ENCODE measurements at regions not wholly inside any gene's neighbourhood (a gene's known extent, or its start where the extent isn't known, plus 50 kb on each side); places are given as distances from the start of the nearest gene placed in this dataset.

DNA sequence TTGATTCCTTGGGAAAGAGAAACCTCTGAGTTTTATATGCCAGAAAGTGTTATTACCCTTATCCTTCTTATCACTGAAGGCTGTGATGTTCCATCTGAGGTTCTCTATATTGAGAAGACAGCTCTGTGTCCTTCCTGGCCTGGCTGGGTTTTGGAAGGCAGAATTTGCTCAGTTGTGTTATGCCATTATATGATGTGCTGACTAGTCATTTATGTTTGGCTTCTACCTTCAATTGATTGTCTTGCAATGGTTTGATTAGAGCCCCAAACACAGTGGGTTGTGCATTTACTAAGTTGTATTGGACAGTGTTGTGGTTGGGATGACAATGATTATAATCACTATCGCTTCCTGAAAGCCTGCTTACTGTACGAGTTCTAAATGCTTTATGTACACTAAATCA is 265.7 kb downstream of the SNAPC1 start:
- Mint-ChIP-seq H3K27me3 (peaks cover 11 to 27% of the 10 kb centered on the region in 2 donors), H3K4me1 (ENCODE audit: low read depth in 2 of 2) (peaks cover 0 to 4% of the 10 kb centered on the region in 2 donors), H3K36me3 (no peaks in the 10 kb centered on the region), H3K27ac (no peak overlapping the region), H3K4me3 (no peak overlapping the region), H3K9me3 (no peaks in the 10 kb centered on the region)
- DNase-seq (ENCODE audit: low spot score) (no peak), ATAC-seq (no peak)

DNA sequence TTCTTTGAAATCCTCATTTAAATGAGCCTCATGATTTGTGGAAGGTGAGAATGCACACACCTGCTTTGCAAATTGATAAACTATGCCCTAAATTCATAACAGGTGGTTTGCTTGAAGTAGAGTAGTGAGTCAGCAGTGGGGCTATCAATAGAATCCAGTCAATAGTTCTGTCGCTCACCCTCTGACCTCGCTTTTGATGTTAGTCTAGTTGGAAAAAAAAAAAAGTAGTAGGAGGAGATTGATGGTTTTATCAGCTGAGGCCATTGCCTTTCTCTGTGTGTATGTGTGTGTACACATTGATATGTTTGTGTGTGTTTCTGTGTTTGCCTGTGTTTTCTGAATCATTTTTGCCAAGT is 267.3 kb downstream of the SNAPC1 start:
- peaks cover 9 to 21% of the 10 kb centered on the region in 2 donors for H3K27me3 Mint-ChIP-seq
- H3K9me3 Mint-ChIP-seq: no peaks in the 10 kb centered on the region
- H3K27ac Mint-ChIP-seq: no peak overlapping the region
- H3K36me3 Mint-ChIP-seq: peaks cover 5% of the 10 kb centered on the region
- H3K4me3 Mint-ChIP-seq: no peak overlapping the region
- H3K4me1 Mint-ChIP-seq (ENCODE audit: low read depth in 2 of 2): peaks cover 0 to 10% of the 10 kb centered on the region in 2 donors
- DNase-seq (ENCODE audit: low spot score) (no peak), ATAC-seq (no peak)

DNA sequence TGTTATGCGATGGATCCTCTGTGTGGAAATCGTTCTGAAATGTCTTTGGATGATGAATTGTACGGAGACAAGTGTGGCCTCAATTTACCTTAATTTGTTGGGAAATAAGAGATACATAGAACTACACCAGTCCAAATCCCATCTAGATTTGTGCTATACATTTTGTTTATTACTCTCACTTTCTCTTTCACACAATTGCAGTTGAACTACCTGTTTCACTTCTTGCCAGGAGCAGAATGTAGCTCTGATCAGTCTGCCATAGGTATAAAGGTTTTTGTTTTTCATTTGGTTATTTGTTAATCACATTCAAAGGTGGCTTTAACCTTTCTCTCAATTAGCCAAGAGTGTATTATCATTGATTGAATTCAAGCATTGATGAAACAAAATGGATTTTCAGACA is 268.2 kb downstream of the SNAPC1 start:
- ATAC-seq (no peak), DNase-seq (ENCODE audit: low spot score) (no peak)
- Mint-ChIP-seq H3K9me3 (no peaks in the 10 kb centered on the region), H3K27ac (no peak overlapping the region), H3K4me1 (ENCODE audit: low read depth in 2 of 2) (peaks cover 0 to 14% of the 10 kb centered on the region in 2 donors), H3K27me3 (peaks cover 7 to 16% of the 10 kb centered on the region in 2 donors), H3K36me3 (peaks cover 5% of the 10 kb centered on the region), H3K4me3 (no peak overlapping the region)

DNA sequence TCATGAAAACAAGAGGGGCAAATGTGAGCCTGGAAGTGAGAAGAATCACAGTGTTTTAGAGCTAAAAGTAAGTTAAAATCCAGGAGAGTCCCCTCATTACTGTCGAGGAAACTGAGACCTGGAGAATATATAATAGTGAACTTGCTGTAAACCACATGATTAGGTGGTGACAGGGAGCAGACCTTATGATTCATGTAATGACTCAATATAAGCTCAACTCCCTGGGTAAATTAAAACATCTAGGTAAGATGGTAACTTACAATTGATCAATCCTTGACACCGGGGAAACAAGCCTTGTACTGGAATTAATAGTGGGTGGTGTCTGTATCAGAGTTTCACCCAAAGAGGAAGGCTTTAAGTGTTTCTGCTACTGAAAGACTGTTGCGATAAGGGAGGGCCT is 269.3 kb downstream of the SNAPC1 start:
- Mint-ChIP-seq H3K4me1 (ENCODE audit: low read depth in 2 of 2) (peaks cover 0 to 14% of the 10 kb centered on the region in 2 donors), H3K36me3 (peaks cover 5% of the 10 kb centered on the region), H3K9me3 (no peaks in the 10 kb centered on the region), H3K27ac (no peak overlapping the region), H3K27me3 (peaks cover 7 to 24% of the 10 kb centered on the region in 2 donors), H3K4me3 (no peak overlapping the region)
- DNase-seq (ENCODE audit: low spot score): no peak
- no peak for ATAC-seq

DNA sequence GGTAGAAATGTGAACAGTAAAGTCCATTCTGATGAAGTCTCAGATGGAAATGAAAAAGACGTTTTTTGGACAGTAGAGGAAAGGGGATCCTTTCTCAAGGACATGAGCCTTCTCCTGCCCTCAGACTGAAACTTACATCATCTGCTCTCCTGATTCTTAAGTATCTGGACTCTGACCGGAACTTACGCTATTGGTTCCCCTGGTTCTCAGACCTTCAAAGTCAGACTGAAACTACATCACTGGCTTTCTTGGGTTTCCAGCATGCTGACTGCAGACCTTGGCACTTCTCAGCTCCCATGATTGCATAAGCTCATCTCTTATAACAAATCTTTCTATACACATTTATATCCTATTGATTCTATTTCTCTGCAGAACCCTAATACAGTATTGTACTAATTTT is 291.0 kb downstream of the SNAPC1 start:
- DNase-seq (ENCODE audit: low spot score): no peak
- no peaks in the 10 kb centered on the region for H3K4me1 Mint-ChIP-seq (ENCODE audit: low read depth in 2 of 2)
- H3K27me3 Mint-ChIP-seq: peaks cover 3 to 12% of the 10 kb centered on the region in 2 donors
- H3K27ac Mint-ChIP-seq: no peak overlapping the region
- H3K36me3 Mint-ChIP-seq: no peaks in the 10 kb centered on the region
- H3K4me3 Mint-ChIP-seq: no peak overlapping the region
- no peaks in the 10 kb centered on the region for H3K9me3 Mint-ChIP-seq
- ATAC-seq: no peak

DNA sequence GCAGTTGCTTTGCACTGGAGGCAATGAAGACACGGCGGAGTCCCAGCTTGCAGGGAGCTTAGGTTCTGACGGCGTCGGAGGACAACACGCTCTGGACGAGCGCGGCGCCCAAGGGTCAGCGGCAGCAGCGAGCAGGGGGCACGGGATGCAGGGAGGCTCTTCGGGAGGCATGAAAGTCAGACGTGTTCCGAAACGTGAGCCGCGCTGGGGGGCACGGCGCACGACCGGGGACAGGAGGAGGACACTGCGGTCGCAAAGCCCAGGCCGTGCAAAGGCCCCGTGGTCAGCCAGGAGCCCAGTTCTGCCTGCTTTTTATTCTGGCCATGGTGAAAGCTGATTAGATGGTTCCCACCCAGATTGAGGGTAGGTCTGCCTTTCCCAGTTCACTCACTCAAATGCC is 294.6 kb downstream of the SNAPC1 start:
- Mint-ChIP-seq H3K4me1 (ENCODE audit: low read depth in 2 of 2) (peaks cover 0 to 3% of the 10 kb centered on the region in 2 donors), H3K36me3 (no peaks in the 10 kb centered on the region), H3K27ac (no peak overlapping the region), H3K4me3 (no peak overlapping the region), H3K27me3 (peaks cover 8 to 15% of the 10 kb centered on the region in 2 donors), H3K9me3 (no peaks in the 10 kb centered on the region)
- DNase-seq (ENCODE audit: low spot score) (no peak), ATAC-seq (no peak)

DNA sequence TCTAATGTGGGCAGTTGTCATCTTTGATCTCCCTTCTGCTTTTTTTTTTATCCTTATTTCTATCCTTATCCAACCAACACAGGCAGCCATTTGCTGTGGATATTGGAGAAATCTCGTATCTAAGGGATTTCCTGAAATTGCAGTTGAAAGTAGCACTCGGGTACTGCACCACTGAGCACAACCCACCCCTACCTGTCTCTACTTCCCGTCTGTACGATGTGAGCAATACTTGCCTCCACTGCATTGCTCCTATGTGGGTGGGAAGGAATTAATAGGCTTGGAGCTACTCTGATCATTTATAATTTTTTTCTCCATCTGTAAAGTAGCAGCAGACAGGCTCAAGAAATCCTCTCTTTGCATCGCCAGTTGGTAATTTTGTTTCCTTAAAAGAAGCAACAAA is 300.4 kb downstream of the SNAPC1 start:
- H3K4me3 Mint-ChIP-seq: no peak overlapping the region
- peaks cover 0 to 3% of the 10 kb centered on the region in 2 donors for H3K4me1 Mint-ChIP-seq (ENCODE audit: low read depth in 2 of 2)
- no peaks in the 10 kb centered on the region for H3K9me3 Mint-ChIP-seq
- no peaks in the 10 kb centered on the region for H3K36me3 Mint-ChIP-seq
- DNase-seq (ENCODE audit: low spot score) (no peak), ATAC-seq (no peak)
- H3K27ac Mint-ChIP-seq: no peak overlapping the region
- H3K27me3 Mint-ChIP-seq: peaks cover 8 to 19% of the 10 kb centered on the region in 2 donors

DNA sequence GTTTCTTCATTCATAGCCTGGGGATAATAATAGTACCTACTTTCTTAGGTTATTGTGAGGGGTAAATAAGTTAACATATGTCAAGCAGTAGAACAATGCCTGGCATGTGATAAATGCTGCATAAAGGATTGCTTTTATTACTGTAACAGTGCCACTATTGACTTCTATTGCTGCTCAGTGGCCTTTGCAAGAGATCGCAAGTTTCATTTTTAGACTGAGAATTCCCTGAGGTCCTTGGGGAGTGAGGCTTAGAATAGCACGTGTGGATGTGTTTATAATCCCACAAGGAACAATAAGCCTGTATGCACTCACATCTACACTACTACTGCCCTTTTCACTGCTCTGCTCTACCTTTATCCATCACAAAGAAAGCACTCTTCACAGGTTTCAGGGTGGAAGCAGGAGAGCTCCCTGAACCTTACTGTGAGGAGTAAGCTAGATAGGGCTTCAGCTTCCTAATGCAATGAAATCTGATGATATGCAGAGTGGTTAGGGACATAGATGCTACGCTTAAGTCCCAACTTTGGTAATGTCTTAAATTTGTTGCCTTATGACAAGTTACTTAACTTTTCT is 302.6 kb downstream of the SNAPC1 start:
- Mint-ChIP-seq H3K27ac (no peak overlapping the region), H3K36me3 (no peaks in the 10 kb centered on the region), H3K4me1 (ENCODE audit: low read depth in 2 of 2) (peaks cover 0 to 3% of the 10 kb centered on the region in 2 donors), H3K27me3 (peaks cover 8 to 19% of the 10 kb centered on the region in 2 donors), H3K4me3 (no peak overlapping the region), H3K9me3 (no peaks in the 10 kb centered on the region)
- no peak for DNase-seq (ENCODE audit: low spot score)
- ATAC-seq: no peak

DNA sequence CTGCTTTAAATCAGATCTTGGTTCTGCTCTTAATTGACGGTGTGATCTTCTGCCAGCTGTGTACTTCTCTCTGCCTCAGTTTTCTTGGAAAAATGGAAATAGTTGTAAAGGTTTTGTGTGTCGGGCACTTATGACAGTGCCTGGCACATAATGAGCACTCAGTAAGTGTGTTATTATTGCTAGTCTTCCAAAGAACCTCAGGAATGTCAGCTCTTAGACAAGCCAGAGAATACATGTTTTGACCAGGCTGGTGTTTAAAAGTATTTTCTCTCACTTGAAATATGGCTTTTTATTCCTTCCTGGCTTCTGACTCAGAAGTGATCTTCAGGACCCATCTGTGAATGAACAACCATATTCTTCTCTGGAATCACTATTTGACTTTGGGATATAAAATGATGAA is 304.1 kb downstream of the SNAPC1 start:
- no peak for DNase-seq (ENCODE audit: low spot score)
- Mint-ChIP-seq H3K36me3 (no peaks in the 10 kb centered on the region), H3K27me3 (peaks cover 0 to 13% of the 10 kb centered on the region in 2 donors), H3K4me1 (ENCODE audit: low read depth in 2 of 2) (peaks cover 0 to 3% of the 10 kb centered on the region in 2 donors), H3K27ac (no peak overlapping the region), H3K4me3 (no peak overlapping the region), H3K9me3 (no peaks in the 10 kb centered on the region)
- no peak for ATAC-seq

DNA sequence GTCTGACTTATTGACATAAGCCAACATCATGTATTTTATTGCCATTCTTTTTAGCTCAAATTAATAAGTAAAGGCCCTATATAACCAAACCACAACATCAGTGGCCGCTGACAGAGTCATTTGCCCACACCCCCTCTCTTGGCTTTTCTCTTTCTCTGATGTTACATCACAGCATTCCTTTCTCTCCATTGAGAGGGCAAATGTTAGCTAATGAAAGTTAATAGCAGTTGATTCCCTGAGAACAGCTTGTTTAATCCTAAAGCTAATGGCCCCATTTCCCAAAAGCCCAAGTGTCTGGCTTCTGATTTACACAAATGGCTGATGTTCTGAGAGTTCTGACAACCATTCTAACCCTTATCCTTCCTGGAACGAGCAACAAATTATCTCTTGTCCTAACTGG is 308.8 kb downstream of the SNAPC1 start:
- H3K36me3 Mint-ChIP-seq: no peaks in the 10 kb centered on the region
- H3K27me3 Mint-ChIP-seq: peaks cover 0 to 2% of the 10 kb centered on the region in 2 donors
- DNase-seq (ENCODE audit: low spot score) (no peak), ATAC-seq (no peak)
- no peak overlapping the region for H3K4me3 Mint-ChIP-seq
- no peaks in the 10 kb centered on the region for H3K9me3 Mint-ChIP-seq
- H3K27ac Mint-ChIP-seq: no peak overlapping the region
- H3K4me1 Mint-ChIP-seq (ENCODE audit: low read depth in 2 of 2): no peaks in the 10 kb centered on the region

DNA sequence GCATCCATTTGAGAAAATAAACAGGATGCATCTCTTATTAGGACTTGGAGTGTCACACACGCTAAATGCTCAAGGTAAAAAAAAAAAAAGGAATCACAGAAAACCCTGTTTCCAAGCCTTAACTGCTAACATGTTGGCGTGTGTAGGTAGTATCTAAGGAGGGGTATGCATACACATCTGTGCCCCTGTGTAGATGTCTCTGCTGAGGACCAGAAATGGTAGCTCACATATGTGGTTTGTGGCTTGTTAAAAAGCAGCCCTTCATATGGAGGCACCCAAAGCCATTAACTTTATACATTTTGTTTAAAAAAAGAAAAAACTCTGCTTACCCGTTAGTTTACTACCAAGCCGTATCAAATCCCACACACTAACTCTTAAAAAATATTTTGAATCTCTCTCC is 314.1 kb downstream of the SNAPC1 start:
- Mint-ChIP-seq H3K36me3 (no peaks in the 10 kb centered on the region), H3K27me3 (no peaks in the 10 kb centered on the region), H3K9me3 (no peaks in the 10 kb centered on the region), H3K27ac (peak overlapping the region; percentile 69 to 87), H3K4me3 (no peak overlapping the region), H3K4me1 (ENCODE audit: low read depth in 2 of 2) (peaks cover 26 to 35% of the 10 kb centered on the region in 2 donors)
- ATAC-seq (no peak), DNase-seq (ENCODE audit: low spot score) (no peak)

DNA sequence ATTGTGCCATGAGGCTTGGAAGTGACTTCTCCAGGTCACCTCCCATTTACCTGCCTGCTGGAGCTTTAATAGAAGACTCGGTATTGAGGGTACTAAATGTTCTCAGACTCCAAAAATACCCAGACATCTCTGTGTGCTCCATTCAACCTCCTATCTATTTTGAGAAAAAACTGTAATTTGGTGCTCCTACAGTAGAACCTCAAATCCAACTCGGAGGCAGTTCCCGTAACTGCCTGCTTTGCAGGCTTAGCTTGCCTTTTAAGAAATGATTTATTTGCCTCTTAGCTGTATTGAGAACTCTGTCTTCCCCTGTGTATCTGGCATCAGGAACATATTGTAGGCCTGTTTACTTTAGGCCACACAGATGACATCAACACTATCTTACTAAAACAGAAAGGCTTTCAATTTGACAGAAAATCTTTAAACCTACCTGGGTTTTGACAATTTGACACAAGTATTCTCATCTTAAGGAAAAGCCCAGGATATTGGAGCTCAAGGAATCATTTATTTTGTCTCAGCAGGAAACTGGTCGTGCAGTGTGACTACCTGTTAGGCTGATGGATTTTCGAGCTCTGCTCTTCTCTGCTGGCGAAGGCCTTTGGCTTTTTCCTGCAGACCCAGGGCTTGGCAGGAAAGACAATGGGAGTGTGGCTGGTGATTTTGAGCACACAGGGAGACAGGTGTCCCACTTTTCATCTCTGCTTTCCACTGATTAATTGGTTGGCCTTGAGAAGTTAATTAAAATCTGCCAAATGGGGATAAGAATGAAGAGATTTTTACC is 314.8 kb downstream of the SNAPC1 start:
- Mint-ChIP-seq H3K9me3 (no peaks in the 10 kb centered on the region), H3K36me3 (no peaks in the 10 kb centered on the region), H3K27ac (peak overlapping the region; percentile 69 to 87), H3K4me3 (peak overlapping the region; percentile 33), H3K4me1 (ENCODE audit: low read depth in 2 of 2) (peaks cover 26 to 41% of the 10 kb centered on the region in 2 donors), H3K27me3 (peaks cover 0 to 3% of the 10 kb centered on the region in 2 donors)
- ATAC-seq (no peak), DNase-seq (ENCODE audit: low spot score) (no peak)

DNA sequence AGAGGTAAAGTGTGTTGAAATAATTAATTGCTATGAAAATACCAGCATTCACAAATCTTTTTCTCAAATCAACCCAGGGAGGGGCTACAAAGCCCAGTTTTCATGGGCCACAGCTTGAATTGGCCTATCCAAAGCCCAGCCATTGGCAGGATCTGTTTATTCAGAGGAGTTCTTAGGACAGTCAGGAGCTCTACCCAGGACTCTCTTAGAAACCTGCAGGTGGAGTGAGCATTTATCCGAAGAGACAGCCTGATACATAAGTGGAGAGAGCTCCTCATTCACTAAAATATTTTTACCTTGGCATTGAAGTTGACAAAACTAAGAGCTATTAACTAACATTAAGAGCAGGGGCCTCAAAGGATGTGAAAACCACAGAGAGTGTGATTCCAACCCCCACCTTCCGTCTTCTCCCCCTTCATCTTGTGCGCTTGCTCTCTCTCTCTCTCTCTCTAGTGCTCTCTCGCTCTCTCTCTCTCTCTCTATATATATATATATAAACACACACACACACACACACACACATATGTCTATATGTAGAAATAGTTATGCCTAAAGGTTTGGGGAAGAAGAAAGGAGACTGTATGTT is 315.5 kb downstream of the SNAPC1 start:
- H3K36me3 Mint-ChIP-seq: no peaks in the 10 kb centered on the region
- H3K4me3 Mint-ChIP-seq: peak overlapping the region; percentile 33
- H3K27ac Mint-ChIP-seq: peak overlapping the region; percentile 69 to 87
- H3K4me1 Mint-ChIP-seq (ENCODE audit: low read depth in 2 of 2): peaks cover 26 to 41% of the 10 kb centered on the region in 2 donors
- no peaks in the 10 kb centered on the region for H3K9me3 Mint-ChIP-seq
- DNase-seq (ENCODE audit: low spot score) (no peak), ATAC-seq (peak; percentile 52 to 70)
- peaks cover 0 to 3% of the 10 kb centered on the region in 2 donors for H3K27me3 Mint-ChIP-seq

DNA sequence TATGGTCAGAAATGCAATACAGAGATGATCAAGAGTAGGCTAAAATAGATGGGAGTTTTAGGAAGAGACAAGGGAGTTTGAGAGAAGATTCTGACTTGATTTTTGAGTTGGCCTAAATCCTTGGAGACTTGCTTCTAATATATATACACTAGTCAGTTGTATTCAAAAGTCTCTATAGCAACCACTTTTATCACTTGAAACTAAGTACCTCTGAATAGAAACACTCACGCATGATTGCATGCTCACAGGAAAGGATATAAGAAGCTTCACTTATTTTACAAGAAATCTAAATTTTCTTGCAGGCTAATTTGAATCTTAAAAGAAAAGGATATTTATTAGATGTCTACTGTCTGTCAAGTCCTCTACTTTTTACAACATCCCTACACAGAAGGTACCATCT is 316.8 kb downstream of the SNAPC1 start:
- Mint-ChIP-seq H3K27ac (peak overlapping the region in 1 of 2 donors; percentile 87), H3K4me1 (ENCODE audit: low read depth in 2 of 2) (peaks cover 26 to 41% of the 10 kb centered on the region in 2 donors), H3K9me3 (no peaks in the 10 kb centered on the region), H3K36me3 (no peaks in the 10 kb centered on the region), H3K4me3 (no peak overlapping the region), H3K27me3 (peaks cover 0 to 3% of the 10 kb centered on the region in 2 donors)
- ATAC-seq (no peak), DNase-seq (ENCODE audit: low spot score) (no peak)
